BLaER1 treated with 17β-estradiol and CSF1 and Interleukin-3, amounts not matched to agents 10 nM and 100 nM (cell line): ENCODE measurements at regions not wholly inside any gene's neighbourhood (a gene's known extent, or its start where the extent isn't known, plus 50 kb on each side); places are given as distances from the start of the nearest gene placed in this dataset.
A peak's percentile ranks its signal among the peaks of the same experiment; 100 is the strongest.

Source experiments
- H3K27ac ChIP-seq, 11 experiments: shearing (Covaris generic); formaldehyde crosslinking; 2 replicates each; pipeline ENCODE4 v1.8.1; 2022
- H3K27me3 ChIP-seq, 11 experiments: shearing (Covaris generic); formaldehyde crosslinking; 2 replicates each; pipeline ENCODE4 v1.8.1; 2022
- H3K36me3 ChIP-seq, 11 experiments: shearing (Covaris generic); formaldehyde crosslinking; 2 replicates each; pipeline ENCODE4 v1.8.1; 2022
- H3K4me1 ChIP-seq, 10 experiments: shearing (Covaris generic); formaldehyde crosslinking; 2 replicates each; pipeline ENCODE4 v1.8.1; 2022
- H3K4me2 ChIP-seq, 11 experiments: shearing (Covaris generic); formaldehyde crosslinking; 2 replicates each; pipeline ENCODE4 v1.8.1; 2022
- H3K4me3 ChIP-seq, 10 experiments: shearing (Covaris generic); formaldehyde crosslinking; 2 replicates each; pipeline ENCODE4 v1.8.1; 2022
- H3K9ac ChIP-seq, 11 experiments: shearing (Covaris generic); formaldehyde crosslinking; 2 replicates each; pipeline ENCODE4 v1.8.1; 2022
- H3K9me3 ChIP-seq, 11 experiments: shearing (Covaris generic); formaldehyde crosslinking; replicated peaks in 1 of 11; 2 replicates each; pipeline ENCODE4 v1.8.1; 2022
- H4K20me1 ChIP-seq, 11 experiments: shearing (Covaris generic); formaldehyde crosslinking; 2 replicates each; pipeline ENCODE4 v1.8.1; 2022
- Cebpa-rat ChIP-seq, 11 experiments: shearing (Covaris generic); IDR thresholded peaks; 2 replicates each; pipeline ENCODE4 v1.8.1; 2022

DNA sequence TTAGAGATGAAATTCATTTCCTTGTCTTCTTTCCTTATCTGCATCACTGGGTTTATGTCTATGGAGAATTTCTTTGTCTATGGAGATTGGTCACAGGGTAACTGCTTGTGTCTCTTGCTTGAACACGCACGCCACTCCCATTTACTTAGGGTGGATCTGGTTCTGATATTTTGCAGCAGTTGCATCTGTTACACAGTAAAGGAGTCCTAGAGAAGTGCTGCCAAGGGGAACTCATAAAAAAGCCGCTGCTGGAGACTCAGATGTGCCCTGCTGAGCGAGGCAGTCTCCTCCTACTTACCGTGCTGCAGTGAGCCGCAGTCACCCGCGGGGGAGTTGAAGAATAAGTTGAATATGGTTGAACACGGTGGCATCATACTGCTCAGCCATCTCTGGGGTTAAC is 105.2 kb upstream of the KLHL25 start:
- H3K27me3 ChIP-seq, result no peaks in the 10 kb centered on the region
- H3K36me3 ChIP-seq, result no peaks in the 10 kb centered on the region
- H3K4me3 ChIP-seq, result no peak overlapping the region
- no peak overlapping the region for H3K4me2 ChIP-seq
- no peaks in the 10 kb centered on the region for H4K20me1 ChIP-seq
- no peaks in the 10 kb centered on the region for H3K9me3 ChIP-seq
- no peak for TF ChIP-seq Cebpa-rat (IDR thresholded peaks at IDR 0.05)
- 0 out of 20 replicates have a peak, but pooled peaks cover 0 to 7% (median 0%) of the 10 kb centered on the region in 10 experiments for H3K4me1 ChIP-seq
- H3K27ac ChIP-seq, result no peak overlapping the region
- no peak overlapping the region for H3K9ac ChIP-seq

DNA sequence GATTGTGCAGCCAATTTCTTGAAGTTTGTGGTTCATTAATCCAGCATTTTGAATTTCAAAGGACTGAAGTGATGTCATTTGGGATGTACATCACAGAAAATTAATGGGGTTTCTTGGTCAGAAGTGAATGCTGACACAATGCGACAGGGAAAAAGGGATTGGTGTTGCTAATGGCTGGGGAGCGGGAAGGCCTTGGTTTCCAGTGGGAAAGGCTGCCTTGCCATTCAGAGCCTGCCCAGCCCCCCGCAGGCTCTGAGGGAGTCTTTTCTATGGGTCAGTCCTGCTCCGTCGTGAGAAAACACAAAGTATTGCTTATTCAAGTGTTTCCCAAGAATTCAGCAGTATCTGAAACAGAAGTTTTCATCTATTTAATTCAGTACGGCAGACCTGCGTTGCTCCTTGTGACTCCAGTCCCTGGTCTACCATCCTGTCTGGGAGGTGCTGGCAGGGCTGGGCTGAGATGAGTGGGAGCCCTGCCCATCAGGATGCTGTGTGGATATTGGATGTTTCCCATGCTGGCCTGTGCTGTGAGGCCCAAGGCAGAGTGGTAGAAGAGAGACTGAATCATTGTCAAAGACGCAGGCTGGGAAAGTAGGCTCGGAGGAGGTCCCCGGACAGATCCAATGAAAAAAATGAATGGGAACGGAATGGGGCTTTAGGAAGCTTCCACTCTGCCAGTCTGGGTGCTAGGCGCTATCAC is 111.2 kb upstream of the KLHL25 start:
- Histone ChIP-seq H3K27me3 (no peaks in the 10 kb centered on the region), H3K36me3 (no peaks in the 10 kb centered on the region)
- no peak for TF ChIP-seq Cebpa-rat (IDR thresholded peaks at IDR 0.05)

GRCh38 chr15:85906640-85907039 is 111.9 kb upstream of the KLHL25 start:
- Histone ChIP-seq H3K4me2 (peak overlapping the region in 1 of 11 experiments; percentile 18; a peak in 2 of 22 replicates), H3K27ac (no peak overlapping the region), H4K20me1 (no peaks in the 10 kb centered on the region), H3K9me3 (no peaks in the 10 kb centered on the region), H3K4me1 (peaks cover 0 to 12% (median 3%) of the 10 kb centered on the region in 10 experiments; a peak in 8 of 20 replicates), H3K27me3 (no peaks in the 10 kb centered on the region), H3K36me3 (no peaks in the 10 kb centered on the region), H3K9ac (no peak overlapping the region), H3K4me3 (no peak overlapping the region)
- no peak for TF ChIP-seq Cebpa-rat (IDR thresholded peaks at IDR 0.05)

More for the DNA sequence above, 111.2 kb upstream of the KLHL25 start:
- Histone ChIP-seq H3K4me2 (no peak overlapping the region), H3K27ac (no peak overlapping the region), H3K9me3 (no peaks in the 10 kb centered on the region), H3K9ac (no peak overlapping the region), H3K4me3 (no peak overlapping the region), H4K20me1 (no peaks in the 10 kb centered on the region), H3K4me1 (peaks cover 0 to 12% (median 3%) of the 10 kb centered on the region in 10 experiments; a peak in 8 of 20 replicates)

- Histone ChIP-seq H3K27me3 (no peaks in the 10 kb centered on the region), H3K4me3 (no peak overlapping the region), H3K4me1 (peaks cover 0 to 17% (median 5%) of the 10 kb centered on the region in 10 experiments; a peak in 12 of 20 replicates), H3K9me3 (no peaks in the 10 kb centered on the region), H3K4me2 (no peak overlapping the region), H3K9ac (no peak overlapping the region), H3K27ac (no peak overlapping the region), H4K20me1 (no peaks in the 10 kb centered on the region), H3K36me3 (no peaks in the 10 kb centered on the region)
- TF ChIP-seq Cebpa-rat (IDR thresholded peaks at IDR 0.05), result no peak
Observed at GRCh38 chr15:85910834-85911233, 116.1 kb upstream of the KLHL25 start.

- Histone ChIP-seq H3K9ac (no peak overlapping the region), H3K4me1 (peaks cover 0 to 25% (median 17%) of the 10 kb centered on the region in 10 experiments; a peak in 15 of 20 replicates), H3K4me2 (no peak overlapping the region), H3K36me3 (no peaks in the 10 kb centered on the region), H3K27ac (no peak overlapping the region), H3K9me3 (peaks cover 7 to 16% (median 14%) of the 10 kb centered on the region in 11 experiments), H3K27me3 (no peaks in the 10 kb centered on the region), H4K20me1 (no peaks in the 10 kb centered on the region), H3K4me3 (no peak overlapping the region)
- no peak for TF ChIP-seq Cebpa-rat (IDR thresholded peaks at IDR 0.05)
Observed at GRCh38 chr15:85913461-85913860, 118.7 kb upstream of the KLHL25 start.

GRCh38 chr15:85920956-85921355 is 126.2 kb upstream of the KLHL25 start:
- Histone ChIP-seq H3K36me3 (no peaks in the 10 kb centered on the region), H3K4me2 (no peak overlapping the region), H3K9ac (no peak overlapping the region), H3K4me3 (no peak overlapping the region), H4K20me1 (no peaks in the 10 kb centered on the region), H3K4me1 (peaks cover 0 to 26% (median 12%) of the 10 kb centered on the region in 10 experiments; a peak in 15 of 20 replicates), H3K9me3 (peaks cover 11 to 21% (median 19%) of the 10 kb centered on the region in 11 experiments), H3K27me3 (no peaks in the 10 kb centered on the region; a peak in 1 of 22 replicates), H3K27ac (no peak overlapping the region)
- TF ChIP-seq Cebpa-rat (IDR thresholded peaks at IDR 0.05), result no peak

GRCh38 chr15:85924088-85924487 is 129.4 kb upstream of the KLHL25 start:
- Histone ChIP-seq H3K27me3 (no peaks in the 10 kb centered on the region; a peak in 1 of 22 replicates), H3K4me2 (no peak overlapping the region), H3K36me3 (no peaks in the 10 kb centered on the region), H3K27ac (no peak overlapping the region), H3K4me3 (no peak overlapping the region), H3K9me3 (no peaks in the 10 kb centered on the region), H3K4me1 (peaks cover 7 to 32% (median 17%) of the 10 kb centered on the region in 10 experiments; a peak in 18 of 20 replicates), H4K20me1 (no peaks in the 10 kb centered on the region), H3K9ac (no peak overlapping the region)
- TF ChIP-seq Cebpa-rat (IDR thresholded peaks at IDR 0.05), result no peak

GRCh38 chr15:85925649-85926237 is 131.0 kb upstream of the KLHL25 start:
- no peaks in the 10 kb centered on the region; a peak in 1 of 22 replicates for H3K27me3 ChIP-seq
- no peaks in the 10 kb centered on the region for H3K9me3 ChIP-seq
- H3K4me3 ChIP-seq, result no peak overlapping the region
- H4K20me1 ChIP-seq, result no peaks in the 10 kb centered on the region
- peak overlapping the region in 3 of 11 experiments; percentile 10 to 46 (median 13); a peak in 3 of 22 replicates for H3K4me2 ChIP-seq
- H3K36me3 ChIP-seq, result no peaks in the 10 kb centered on the region
- no peak overlapping the region for H3K9ac ChIP-seq
- no peak for TF ChIP-seq Cebpa-rat (IDR thresholded peaks at IDR 0.05)
- H3K4me1 ChIP-seq, result peaks cover 7 to 30% (median 17%) of the 10 kb centered on the region in 10 experiments; a peak in 18 of 20 replicates
- no peak overlapping the region for H3K27ac ChIP-seq

GRCh38 chr15:85926834-85927233 is 132.1 kb upstream of the KLHL25 start:
- H3K9me3 ChIP-seq, result no peaks in the 10 kb centered on the region
- no peak overlapping the region for H3K4me3 ChIP-seq
- TF ChIP-seq Cebpa-rat (IDR thresholded peaks at IDR 0.05), result no peak
- no peaks in the 10 kb centered on the region for H4K20me1 ChIP-seq
- H3K36me3 ChIP-seq, result no peaks in the 10 kb centered on the region
- no peak overlapping the region for H3K27ac ChIP-seq
- no peaks in the 10 kb centered on the region; a peak in 1 of 22 replicates for H3K27me3 ChIP-seq
- no peak overlapping the region for H3K9ac ChIP-seq
- H3K4me1 ChIP-seq, result peaks cover 7 to 40% (median 26%) of the 10 kb centered on the region in 10 experiments; a peak in 19 of 20 replicates
- no peak overlapping the region for H3K4me2 ChIP-seq
